ENCODE measurements at regions not wholly inside any gene's neighbourhood (a gene's known extent, or its start where the extent isn't known, plus 50 kb on each side); places are given as distances from the start of the nearest gene placed in this dataset.
"Not testable (repeated sequence)": the region's sequence is repeated elsewhere in the genome, so short reads cannot be mapped to it uniquely, and the experiment has no call there.

- DNase-seq: no peak
Observed at GRCh38 chr7:118420888-118421287, 196.4 kb downstream of the ANKRD7 start.

GRCh38 chr7:118429141-118429540 lies 204.6 kb downstream of the ANKRD7 start:
- no peak for DNase-seq

GRCh38 chr7:118436663-118437062 lies 212.2 kb downstream of the ANKRD7 start:
- DNase-seq: no peak

GRCh38 chr7:118449030-118449429 lies 224.5 kb downstream of the ANKRD7 start:
- not testable (repeated sequence) for DNase-seq

GRCh38 chr7:118449797-118450567 lies 225.5 kb downstream of the ANKRD7 start:
- DNase-seq: no peak

- DNase-seq: no peak
Observed at GRCh38 chr7:118452128-118452527, 227.6 kb downstream of the ANKRD7 start.

- DNase-seq: no peak
Observed at GRCh38 chr7:118467381-118467780, 242.9 kb downstream of the ANKRD7 start.

GRCh38 chr7:118472581-118472980 lies 248.1 kb downstream of the ANKRD7 start:
- DNase-seq: no peak

GRCh38 chr7:118473271-118473670 lies 248.8 kb downstream of the ANKRD7 start:
- no peak for DNase-seq

- no peak for DNase-seq
Observed at GRCh38 chr7:118476036-118476435, 251.5 kb downstream of the ANKRD7 start.

GRCh38 chr7:118477036-118477435 lies 252.5 kb downstream of the ANKRD7 start:
- no peak for DNase-seq

GRCh38 chr7:118478236-118478635 lies 253.7 kb downstream of the ANKRD7 start:
- DNase-seq: peak; percentile 63

GRCh38 chr7:118478931-118479330 lies 254.4 kb downstream of the ANKRD7 start:
- DNase-seq: peak; percentile 88

- no peak for DNase-seq
Observed at GRCh38 chr7:118492466-118492865, 268.0 kb downstream of the ANKRD7 start.

GRCh38 chr7:118496138-118496644 lies 271.7 kb downstream of the ANKRD7 start:
- DNase-seq: no peak

- DNase-seq: no peak
Observed at GRCh38 chr7:118502235-118502634, 277.7 kb downstream of the ANKRD7 start.

- no peak for DNase-seq
Observed at GRCh38 chr7:118511146-118511545, 286.6 kb downstream of the ANKRD7 start.

GRCh38 chr7:118517275-118517674 lies 292.8 kb downstream of the ANKRD7 start:
- no peak for DNase-seq

GRCh38 chr7:118525020-118525419 lies 300.5 kb downstream of the ANKRD7 start:
- no peak for DNase-seq

GRCh38 chr7:118531566-118531965 lies 307.1 kb downstream of the ANKRD7 start:
- DNase-seq: no peak

GRCh38 chr7:118559207-118559606 lies 334.7 kb downstream of the ANKRD7 start:
- DNase-seq: no peak

GRCh38 chr7:118563311-118563710 lies 338.8 kb downstream of the ANKRD7 start:
- DNase-seq: no peak

GRCh38 chr7:118572604-118573003 lies 348.1 kb downstream of the ANKRD7 start:
- no peak for DNase-seq

GRCh38 chr7:118573085-118573484 lies 348.6 kb downstream of the ANKRD7 start:
- DNase-seq: peak; percentile 92

- DNase-seq: no peak
Observed at GRCh38 chr7:118575393-118575948, 351.0 kb downstream of the ANKRD7 start.
